ENCODE measurements at regions not wholly inside any gene's neighbourhood (a gene's known extent, or its start where the extent isn't known, plus 50 kb on each side); places are given as distances from the start of the nearest gene placed in this dataset.

DNA sequence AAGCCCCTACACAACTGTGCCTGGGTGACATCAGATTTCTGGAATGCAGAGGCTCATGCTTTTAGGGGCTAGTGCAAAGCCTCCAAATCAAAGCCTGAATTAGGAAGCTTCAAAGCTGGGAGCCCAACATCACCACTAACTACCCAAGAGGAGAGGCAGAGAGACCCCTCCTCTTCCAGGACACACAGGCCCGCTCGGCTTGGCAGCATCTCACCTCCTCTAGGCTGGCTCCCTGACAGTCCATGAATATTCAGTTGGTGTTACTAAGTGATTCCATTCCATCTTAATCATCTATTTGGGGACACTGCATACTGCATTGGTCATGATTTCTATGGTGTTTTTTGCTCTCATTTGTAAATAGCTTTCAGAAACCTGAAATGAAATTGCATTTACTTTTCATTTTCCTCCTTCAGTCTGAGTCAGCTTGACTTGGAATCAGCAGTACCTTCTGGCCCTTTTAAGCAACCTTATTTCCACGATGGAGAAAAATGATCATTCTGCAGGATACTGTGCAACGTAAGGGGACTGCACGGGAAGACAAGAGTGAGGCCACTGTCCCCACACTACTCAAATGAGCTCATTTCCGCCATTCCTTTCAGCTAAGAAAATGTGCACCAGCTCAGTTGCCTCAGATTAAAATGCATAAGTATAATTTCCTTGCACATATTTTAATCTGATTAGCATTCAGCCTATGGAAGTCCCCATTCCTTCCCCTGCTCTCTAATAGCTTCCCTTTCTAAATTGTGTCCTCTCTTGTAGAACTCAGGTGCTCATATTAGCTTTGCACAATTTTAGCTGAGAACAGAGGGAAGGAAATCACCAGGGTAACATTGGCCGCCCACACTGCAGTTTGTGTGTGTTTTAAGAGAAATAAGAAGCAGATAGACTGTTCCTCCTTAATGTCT is 219.9 kb downstream of the RFC3 start:
- TF ChIP-seq EZH2 (IDR thresholded peaks at IDR 0.05; ENCODE audit: borderline replicate concordance, low read depth, low read length, severe bottlenecking) (no peak), CTCF (IDR thresholded peaks at IDR 0.05; ENCODE audit: borderline replicate concordance, extremely low read depth, low read length, poor library complexity, severe bottlenecking) (no peak)
- no peaks in the 10 kb centered on the region for H3K4me1 ChIP-seq (ENCODE audit: insufficient read depth, low read length)
- H4K20me1 ChIP-seq (ENCODE audit: insufficient read depth, low read length): no peaks in the 10 kb centered on the region
- no peak overlapping the region for H3K4me2 ChIP-seq (ENCODE audit: insufficient read depth, low read length)
- ATAC-seq (ENCODE audit: insufficient read depth, low read depth): no peak
- H2AFZ ChIP-seq (ENCODE audit: low read depth, low read length): no peak overlapping the region
- no peak overlapping the region for H3K27ac ChIP-seq (ENCODE audit: low read length)
- no peaks in the 10 kb centered on the region for H3K36me3 ChIP-seq (ENCODE audit: insufficient read depth, low read length)
- no peaks in the 10 kb centered on the region for H3K27me3 ChIP-seq (ENCODE audit: insufficient read depth, low read length, poor library complexity)
- H3K9ac ChIP-seq (ENCODE audit: low read depth, low read length): no peak overlapping the region
- DNase-seq: no peak
- no peaks in the 10 kb centered on the region for H3K9me3 ChIP-seq (ENCODE audit: insufficient read depth, low read length, severe bottlenecking)
- H3K79me2 ChIP-seq (ENCODE audit: insufficient read depth, low read length): no peaks in the 10 kb centered on the region
- H3K4me3 ChIP-seq (ENCODE audit: low read depth in 1 of 2, low read length in 2 of 2): no peak overlapping the region

GRCh38 chr13:34038541-34039068 is 220.7 kb downstream of the RFC3 start:
- no peaks in the 10 kb centered on the region for H3K79me2 ChIP-seq (ENCODE audit: insufficient read depth, low read length)
- H4K20me1 ChIP-seq (ENCODE audit: insufficient read depth, low read length): no peaks in the 10 kb centered on the region
- H3K4me3 ChIP-seq (ENCODE audit: low read depth in 1 of 2, low read length in 2 of 2): no peak overlapping the region
- no peak for ATAC-seq (ENCODE audit: insufficient read depth, low read depth)
- no peak for DNase-seq
- no peaks in the 10 kb centered on the region for H3K27me3 ChIP-seq (ENCODE audit: insufficient read depth, low read length, poor library complexity)
- H3K27ac ChIP-seq (ENCODE audit: low read length): no peak overlapping the region
- no peak overlapping the region for H2AFZ ChIP-seq (ENCODE audit: low read depth, low read length)
- H3K4me2 ChIP-seq (ENCODE audit: insufficient read depth, low read length): no peak overlapping the region
- H3K36me3 ChIP-seq (ENCODE audit: insufficient read depth, low read length): no peaks in the 10 kb centered on the region
- no peak overlapping the region for H3K9ac ChIP-seq (ENCODE audit: low read depth, low read length)
- H3K4me1 ChIP-seq (ENCODE audit: insufficient read depth, low read length): no peaks in the 10 kb centered on the region
- no peaks in the 10 kb centered on the region for H3K9me3 ChIP-seq (ENCODE audit: insufficient read depth, low read length, severe bottlenecking)
- TF ChIP-seq EZH2 (IDR thresholded peaks at IDR 0.05; ENCODE audit: borderline replicate concordance, low read depth, low read length, severe bottlenecking) (no peak), CTCF (IDR thresholded peaks at IDR 0.05; ENCODE audit: borderline replicate concordance, extremely low read depth, low read length, poor library complexity, severe bottlenecking) (no peak)

GRCh38 chr13:34039678-34040077 is 221.7 kb downstream of the RFC3 start:
- no peaks in the 10 kb centered on the region for H3K4me1 ChIP-seq (ENCODE audit: insufficient read depth, low read length)
- H3K9ac ChIP-seq (ENCODE audit: low read depth, low read length): no peak overlapping the region
- ATAC-seq (ENCODE audit: insufficient read depth, low read depth) (no peak), DNase-seq (no peak)
- no peak overlapping the region for H3K27ac ChIP-seq (ENCODE audit: low read length)
- no peaks in the 10 kb centered on the region for H4K20me1 ChIP-seq (ENCODE audit: insufficient read depth, low read length)
- TF ChIP-seq CTCF (IDR thresholded peaks at IDR 0.05; ENCODE audit: borderline replicate concordance, extremely low read depth, low read length, poor library complexity, severe bottlenecking): no peak
- no peak for TF ChIP-seq EZH2 (IDR thresholded peaks at IDR 0.05; ENCODE audit: borderline replicate concordance, low read depth, low read length, severe bottlenecking)
- no peaks in the 10 kb centered on the region for H3K36me3 ChIP-seq (ENCODE audit: insufficient read depth, low read length)
- H3K4me2 ChIP-seq (ENCODE audit: insufficient read depth, low read length): no peak overlapping the region
- H2AFZ ChIP-seq (ENCODE audit: low read depth, low read length): no peak overlapping the region
- H3K4me3 ChIP-seq (ENCODE audit: low read depth in 1 of 2, low read length in 2 of 2): no peak overlapping the region
- no peaks in the 10 kb centered on the region for H3K79me2 ChIP-seq (ENCODE audit: insufficient read depth, low read length)
- no peaks in the 10 kb centered on the region for H3K27me3 ChIP-seq (ENCODE audit: insufficient read depth, low read length, poor library complexity)
- H3K9me3 ChIP-seq (ENCODE audit: insufficient read depth, low read length, severe bottlenecking): no peaks in the 10 kb centered on the region

All from DND-41 (cell line).